ENCODE measurements at regions not wholly inside any gene's neighbourhood (a gene's known extent, or its start where the extent isn't known, plus 50 kb on each side); places are given as distances from the start of the nearest gene placed in this dataset.
"Not testable (repeated sequence)": the region's sequence is repeated elsewhere in the genome, so short reads cannot be mapped to it uniquely, and the experiment has no call there.

- not testable (repeated sequence) for H3K4me1 ChIP-seq (ENCODE audit: control insufficient read depth, insufficient read depth, low read length); H3K27me3 ChIP-seq (ENCODE audit: control insufficient read depth, insufficient read depth, low read length); H3K27ac ChIP-seq (ENCODE audit: low read depth, low read length); H3K4me3 ChIP-seq (ENCODE audit: low read depth, low read length); DNase-seq (ENCODE audit: low read depth in 4 of 6, low spot score in 6 of 6); H3K36me3 ChIP-seq (ENCODE audit: control insufficient read depth, insufficient read depth, low read length); H3K9me3 ChIP-seq (ENCODE audit: control insufficient read depth, insufficient read depth, low read length)
- WGBS (ENCODE audit: insufficient coverage) = no CpG with 5 or more reads among the region's 6 CpGs
Measured at GRCh38 chr2:85969367-85969766, 80.6 kb upstream of the ST3GAL5 start.

DNA sequence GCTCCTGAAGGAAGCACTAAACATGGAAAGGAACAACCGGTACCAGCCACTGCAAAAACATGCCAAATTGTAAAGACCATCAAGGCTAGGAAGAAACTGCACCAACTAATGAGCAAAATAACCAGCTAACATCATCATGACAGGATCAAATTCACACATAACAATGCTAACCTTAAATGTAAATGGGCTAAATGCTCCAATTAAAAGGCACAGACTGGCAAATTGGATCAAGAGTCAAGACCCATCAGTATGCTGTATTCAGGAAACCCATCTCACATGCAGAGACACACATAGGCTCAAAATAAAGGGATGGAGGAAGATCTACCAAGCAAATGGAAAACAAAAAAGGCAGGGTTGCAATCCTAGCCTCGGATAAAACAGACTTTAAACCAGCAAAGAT, 77.0 kb upstream of the ST3GAL5 start:
- not testable (repeated sequence) for H3K36me3 ChIP-seq (ENCODE audit: control insufficient read depth, insufficient read depth, low read length); H3K9me3 ChIP-seq (ENCODE audit: control insufficient read depth, insufficient read depth, low read length); H3K27ac ChIP-seq (ENCODE audit: low read depth, low read length); H3K4me3 ChIP-seq (ENCODE audit: low read depth, low read length); DNase-seq (ENCODE audit: low read depth in 4 of 6, low spot score in 6 of 6); H3K27me3 ChIP-seq (ENCODE audit: control insufficient read depth, insufficient read depth, low read length); H3K4me1 ChIP-seq (ENCODE audit: control insufficient read depth, insufficient read depth, low read length)
- no CpG with 5 or more reads among the region's 2 CpGs for WGBS (ENCODE audit: insufficient coverage)

GRCh38 chr2:85963747-85964418, 75.1 kb upstream of the ST3GAL5 start:
- H3K4me1 ChIP-seq (ENCODE audit: control insufficient read depth, insufficient read depth, low read length); H3K36me3 ChIP-seq (ENCODE audit: control insufficient read depth, insufficient read depth, low read length); DNase-seq (ENCODE audit: low read depth in 4 of 6, low spot score in 6 of 6); H3K27ac ChIP-seq (ENCODE audit: low read depth, low read length); H3K27me3 ChIP-seq (ENCODE audit: control insufficient read depth, insufficient read depth, low read length); H3K4me3 ChIP-seq (ENCODE audit: low read depth, low read length); H3K9me3 ChIP-seq (ENCODE audit: control insufficient read depth, insufficient read depth, low read length): not testable (repeated sequence)
- WGBS (ENCODE audit: insufficient coverage) = 96% methylated on average over 16 of the region's 16 CpGs

DNA sequence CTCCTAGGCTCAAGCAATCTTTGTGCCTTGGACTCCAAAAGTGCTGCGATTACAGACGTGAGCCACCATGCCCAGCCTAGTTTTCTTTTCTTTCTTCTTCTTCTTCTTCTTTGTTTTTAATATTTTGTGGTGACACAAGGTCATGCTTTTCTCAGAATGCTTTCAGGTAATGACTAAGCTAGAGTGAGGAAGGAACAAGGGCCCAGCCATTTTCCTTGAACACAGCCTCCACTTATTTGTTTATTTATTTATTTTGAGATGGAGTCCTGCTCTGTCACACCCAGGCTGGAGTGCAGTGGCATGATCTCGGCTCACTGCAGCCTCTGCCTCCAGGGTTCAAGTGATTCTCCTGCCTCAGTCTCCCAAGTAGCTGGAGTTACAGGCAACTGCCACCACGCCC, 74.3 kb upstream of the ST3GAL5 start:
- H3K27me3 ChIP-seq (ENCODE audit: control insufficient read depth, insufficient read depth, low read length) = no peaks in the 10 kb centered on the region
- H3K4me3 ChIP-seq (ENCODE audit: low read depth, low read length) = no peak overlapping the region
- H3K9me3 ChIP-seq (ENCODE audit: control insufficient read depth, insufficient read depth, low read length) = peaks cover 3% of the 10 kb centered on the region
- no peaks in the 10 kb centered on the region for H3K36me3 ChIP-seq (ENCODE audit: control insufficient read depth, insufficient read depth, low read length)
- 83% methylated on average over 1 of the region's 4 CpGs for WGBS (ENCODE audit: insufficient coverage)
- H3K4me1 ChIP-seq (ENCODE audit: control insufficient read depth, insufficient read depth, low read length) = no peaks in the 10 kb centered on the region
- DNase-seq (ENCODE audit: low read depth in 4 of 6, low spot score in 6 of 6) = no peak
- no peak overlapping the region for H3K27ac ChIP-seq (ENCODE audit: low read depth, low read length)

DNA sequence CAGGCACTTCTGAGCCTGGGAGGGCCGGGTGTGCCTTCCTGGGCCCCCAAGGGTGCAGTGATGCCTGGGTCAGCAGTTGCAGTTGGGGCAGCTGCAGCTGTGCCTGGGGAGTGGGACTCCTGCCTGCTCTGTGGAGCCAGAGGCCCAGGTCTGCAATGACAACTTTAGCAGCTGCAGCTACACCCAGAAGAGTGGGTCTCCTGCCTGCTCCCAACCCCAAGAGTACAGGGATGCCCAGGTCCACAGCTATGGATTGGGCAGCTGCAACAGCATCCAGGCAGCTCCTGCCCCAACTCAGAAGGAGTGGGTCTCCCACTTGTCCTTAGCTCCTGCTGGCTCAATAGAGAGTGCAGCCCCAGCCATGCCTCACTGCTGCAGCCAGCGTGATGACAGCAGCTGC, 73.0 kb upstream of the ST3GAL5 start:
- Histone ChIP-seq H3K4me3 (ENCODE audit: low read depth, low read length) (no peak overlapping the region), H3K4me1 (ENCODE audit: control insufficient read depth, insufficient read depth, low read length) (no peaks in the 10 kb centered on the region), H3K27me3 (ENCODE audit: control insufficient read depth, insufficient read depth, low read length) (no peaks in the 10 kb centered on the region), H3K36me3 (ENCODE audit: control insufficient read depth, insufficient read depth, low read length) (no peaks in the 10 kb centered on the region), H3K9me3 (ENCODE audit: control insufficient read depth, insufficient read depth, low read length) (peaks cover 3% of the 10 kb centered on the region), H3K27ac (ENCODE audit: low read depth, low read length) (no peak overlapping the region)
- DNase-seq (ENCODE audit: low read depth in 4 of 6, low spot score in 6 of 6) = no peak
- 90% methylated on average over 1 of the region's 2 CpGs for WGBS (ENCODE audit: insufficient coverage)

DNA sequence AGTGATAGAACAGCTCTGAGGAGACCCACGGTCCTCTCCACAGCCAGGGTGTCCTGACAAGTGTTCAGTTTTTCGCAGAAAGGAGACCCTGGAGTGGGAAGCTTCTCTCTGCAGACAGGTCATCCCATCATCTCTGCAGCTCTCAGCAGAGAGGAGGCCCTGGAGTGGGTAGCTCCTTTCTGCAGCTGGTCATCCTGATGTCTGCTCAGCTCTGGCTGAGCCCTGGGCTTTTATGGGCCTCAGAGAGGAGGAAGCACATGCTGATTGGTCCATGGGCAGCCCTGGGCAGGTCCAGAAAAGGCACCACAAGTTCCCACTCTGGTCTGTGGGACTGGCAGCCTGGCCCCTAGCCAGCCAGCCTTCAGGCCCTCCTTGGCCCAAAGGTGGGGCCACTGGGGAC, 72.3 kb upstream of the ST3GAL5 start:
- WGBS (ENCODE audit: insufficient coverage) = 100% methylated on average over 2 of the region's 2 CpGs
- no peak for DNase-seq (ENCODE audit: low read depth in 4 of 6, low spot score in 6 of 6)
- H3K9me3 ChIP-seq (ENCODE audit: control insufficient read depth, insufficient read depth, low read length) = peaks cover 3% of the 10 kb centered on the region

GRCh38 chr2:85959826-85960225, 71.0 kb upstream of the ST3GAL5 start:
- no peaks in the 10 kb centered on the region for H3K4me1 ChIP-seq (ENCODE audit: control insufficient read depth, insufficient read depth, low read length)
- H3K9me3 ChIP-seq (ENCODE audit: control insufficient read depth, insufficient read depth, low read length) = peaks cover 3% of the 10 kb centered on the region
- H3K4me3 ChIP-seq (ENCODE audit: low read depth, low read length) = no peak overlapping the region
- no peaks in the 10 kb centered on the region for H3K36me3 ChIP-seq (ENCODE audit: control insufficient read depth, insufficient read depth, low read length)
- no peaks in the 10 kb centered on the region for H3K27me3 ChIP-seq (ENCODE audit: control insufficient read depth, insufficient read depth, low read length)
- no peak overlapping the region for H3K27ac ChIP-seq (ENCODE audit: low read depth, low read length)
- no CpG with 5 or more reads among the region's 2 CpGs for whole genome bisulfite sequencing (ENCODE audit: insufficient coverage)
- no peak for DNase-seq (ENCODE audit: low read depth in 4 of 6, low spot score in 6 of 6)

More for the DNA sequence above, 72.3 kb upstream of the ST3GAL5 start:
- Histone ChIP-seq H3K27ac (ENCODE audit: low read depth, low read length) (no peak overlapping the region), H3K36me3 (ENCODE audit: control insufficient read depth, insufficient read depth, low read length) (no peaks in the 10 kb centered on the region), H3K4me1 (ENCODE audit: control insufficient read depth, insufficient read depth, low read length) (no peaks in the 10 kb centered on the region), H3K4me3 (ENCODE audit: low read depth, low read length) (no peak overlapping the region), H3K27me3 (ENCODE audit: control insufficient read depth, insufficient read depth, low read length) (no peaks in the 10 kb centered on the region)

DNA sequence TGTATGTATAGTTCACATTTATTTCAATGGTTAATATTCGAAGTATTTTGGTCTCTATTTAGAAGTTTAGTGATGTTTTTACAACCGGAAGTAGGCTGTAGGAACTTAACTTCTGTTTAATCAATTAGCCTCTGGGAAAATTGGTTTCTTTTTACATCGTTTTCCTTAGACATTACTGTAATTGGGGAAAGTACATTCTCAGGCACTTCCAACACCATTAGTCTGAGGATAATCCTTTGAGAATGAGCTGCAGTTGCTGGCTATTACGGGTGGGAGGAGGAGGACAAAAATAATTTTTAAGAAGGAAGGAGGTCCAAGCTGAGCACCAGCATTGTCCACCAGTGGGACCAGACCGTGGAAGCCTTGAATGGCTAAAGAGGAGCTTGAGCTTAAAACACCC, 70.4 kb upstream of the ST3GAL5 start:
- no peak overlapping the region for H3K4me3 ChIP-seq (ENCODE audit: low read depth, low read length)
- no peak for DNase-seq (ENCODE audit: low read depth in 4 of 6, low spot score in 6 of 6)
- no peak overlapping the region for H3K27ac ChIP-seq (ENCODE audit: low read depth, low read length)
- H3K9me3 ChIP-seq (ENCODE audit: control insufficient read depth, insufficient read depth, low read length) = peaks cover 2% of the 10 kb centered on the region
- H3K36me3 ChIP-seq (ENCODE audit: control insufficient read depth, insufficient read depth, low read length) = no peaks in the 10 kb centered on the region
- H3K4me1 ChIP-seq (ENCODE audit: control insufficient read depth, insufficient read depth, low read length) = no peaks in the 10 kb centered on the region
- H3K27me3 ChIP-seq (ENCODE audit: control insufficient read depth, insufficient read depth, low read length) = no peaks in the 10 kb centered on the region
- WGBS (ENCODE audit: insufficient coverage) = 92% methylated on average over 2 of the region's 5 CpGs

- Histone ChIP-seq H3K27me3 (ENCODE audit: control insufficient read depth, insufficient read depth, low read length) (no peaks in the 10 kb centered on the region), H3K27ac (ENCODE audit: low read depth, low read length) (no peak overlapping the region), H3K9me3 (ENCODE audit: control insufficient read depth, insufficient read depth, low read length) (no peaks in the 10 kb centered on the region), H3K36me3 (ENCODE audit: control insufficient read depth, insufficient read depth, low read length) (no peaks in the 10 kb centered on the region), H3K4me1 (ENCODE audit: control insufficient read depth, insufficient read depth, low read length) (no peaks in the 10 kb centered on the region), H3K4me3 (ENCODE audit: low read depth, low read length) (no peak overlapping the region)
- 83% methylated on average over 10 of the region's 15 CpGs for WGBS (ENCODE audit: insufficient coverage)
- DNase-seq (ENCODE audit: low read depth in 4 of 6, low spot score in 6 of 6) = no peak
Measured at GRCh38 chr2:85958731-85959130, 69.9 kb upstream of the ST3GAL5 start.

GRCh38 chr2:85957256-85957655, 68.5 kb upstream of the ST3GAL5 start:
- peaks cover 10% of the 10 kb centered on the region for H3K4me1 ChIP-seq (ENCODE audit: control insufficient read depth, insufficient read depth, low read length)
- no peak overlapping the region for H3K4me3 ChIP-seq (ENCODE audit: low read depth, low read length)
- no peak overlapping the region for H3K27ac ChIP-seq (ENCODE audit: low read depth, low read length)
- no peaks in the 10 kb centered on the region for H3K27me3 ChIP-seq (ENCODE audit: control insufficient read depth, insufficient read depth, low read length)
- H3K36me3 ChIP-seq (ENCODE audit: control insufficient read depth, insufficient read depth, low read length) = no peaks in the 10 kb centered on the region
- no peaks in the 10 kb centered on the region for H3K9me3 ChIP-seq (ENCODE audit: control insufficient read depth, insufficient read depth, low read length)
- 100% methylated on average over 1 of the region's 2 CpGs for WGBS (ENCODE audit: insufficient coverage)
- DNase-seq (ENCODE audit: low read depth in 4 of 6, low spot score in 6 of 6) = no peak
